ENCODE measurements at regions not wholly inside any gene's neighbourhood (a gene's known extent, or its start where the extent isn't known, plus 50 kb on each side); places are given as distances from the start of the nearest gene placed in this dataset.

GRCh38 chr1:222399197-222399596 is 148.7 kb downstream of the HHIPL2 start:
- no peak for TF ChIP-seq EZH2 (IDR thresholded peaks at IDR 0.05)
- TF ChIP-seq EGR1 (IDR thresholded peaks at IDR 0.05; ENCODE audit: low read depth): no peak
- no peak for TF ChIP-seq POLR2A (IDR thresholded peaks at IDR 0.05; ENCODE audit: borderline replicate concordance, extremely low read depth, insufficient read depth, insufficient read length)
- no peak for TF ChIP-seq CTCF (IDR thresholded peaks at IDR 0.05 in 2 of 3, conservative IDR thresholded peaks at IDR 0.05 in 1 of 3; ENCODE audit: borderline replicate concordance in 1 of 3, insufficient read depth in 1 of 3, low read depth in 2 of 3, low read length in 2 of 3)
- no peak for TF ChIP-seq ZNF274 (IDR thresholded peaks at IDR 0.05; ENCODE audit: low read depth, low read length)
- TF ChIP-seq TCF7L2 (IDR thresholded peaks at IDR 0.05; ENCODE audit: borderline replicate concordance, extremely low read depth, insufficient read depth, insufficient read length): no peak

Measured in HCT116 (cell line).